NCI-H2227 treated with DMSO at 0.1 percent for 48 hours (cell line): ENCODE measurements at regions not wholly inside any gene's neighbourhood (a gene's known extent, or its start where the extent isn't known, plus 50 kb on each side); places are given as distances from the start of the nearest gene placed in this dataset.
"Not testable (repeated sequence)": the region's sequence is repeated elsewhere in the genome, so short reads cannot be mapped to it uniquely, and the experiment has no call there.

Source experiments
- DNase-seq: peaks from one replicate; lab custom pipeline; 2025; lab: John Stamatoyannopoulos, UW

DNA sequence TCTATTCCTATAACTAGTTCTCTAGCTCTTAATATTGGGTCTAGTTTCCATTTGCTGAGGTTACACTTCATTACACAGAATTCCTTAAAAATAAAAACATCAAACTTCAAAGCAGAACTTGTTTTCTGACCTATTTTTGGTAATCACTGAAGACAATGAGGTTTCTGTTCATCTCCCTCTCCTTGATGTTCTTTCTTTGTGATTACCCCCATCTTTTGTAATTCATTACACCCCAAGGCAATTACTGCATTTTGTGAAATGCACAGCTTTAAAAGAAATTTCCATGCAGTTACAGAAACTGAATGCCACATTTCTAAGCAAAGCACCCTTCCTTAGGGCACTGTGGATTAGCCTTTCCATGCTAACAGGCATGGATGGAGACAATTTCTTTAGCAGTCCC, 363.2 kb upstream of the RND3 start:
- no peak for DNase-seq

DNA sequence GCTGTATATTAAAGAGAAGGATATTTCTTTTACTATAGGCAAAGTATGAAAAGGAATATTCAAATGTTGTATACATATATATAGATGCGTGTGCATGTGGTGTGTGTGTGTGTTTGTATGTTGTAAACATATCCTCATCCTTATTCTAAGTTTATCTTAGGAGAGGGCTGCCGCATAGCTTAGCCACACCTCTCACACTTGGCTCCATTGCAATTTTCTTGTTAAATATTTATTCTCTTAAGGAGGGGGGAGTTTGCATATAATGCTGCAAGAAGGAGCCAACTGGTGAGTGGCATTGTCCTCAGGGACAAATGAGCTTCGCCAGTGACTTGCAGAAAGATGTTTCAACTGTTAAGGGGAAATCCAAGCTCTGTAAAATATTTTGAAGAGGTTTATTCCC, 360.1 kb upstream of the RND3 start:
- DNase-seq = no peak

DNA sequence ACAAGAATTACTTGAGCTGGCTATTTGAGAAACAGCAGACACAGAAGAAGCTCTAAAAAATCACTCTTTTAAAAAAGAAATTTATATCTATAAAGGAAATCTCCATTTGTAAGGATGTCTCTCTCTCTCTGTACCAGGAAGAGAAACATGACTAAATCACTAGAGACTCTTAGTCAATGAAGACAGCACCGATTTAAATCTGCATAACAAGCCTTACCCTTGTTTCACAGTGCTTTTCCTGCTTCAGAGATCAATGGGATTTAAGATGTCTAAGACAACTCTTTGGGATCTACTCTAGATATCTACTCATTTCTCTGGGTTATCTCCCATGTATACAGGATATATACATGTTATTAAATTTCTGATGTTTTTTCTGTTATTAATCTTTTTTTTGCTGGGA, 359.2 kb upstream of the RND3 start:
- no peak for DNase-seq

DNA sequence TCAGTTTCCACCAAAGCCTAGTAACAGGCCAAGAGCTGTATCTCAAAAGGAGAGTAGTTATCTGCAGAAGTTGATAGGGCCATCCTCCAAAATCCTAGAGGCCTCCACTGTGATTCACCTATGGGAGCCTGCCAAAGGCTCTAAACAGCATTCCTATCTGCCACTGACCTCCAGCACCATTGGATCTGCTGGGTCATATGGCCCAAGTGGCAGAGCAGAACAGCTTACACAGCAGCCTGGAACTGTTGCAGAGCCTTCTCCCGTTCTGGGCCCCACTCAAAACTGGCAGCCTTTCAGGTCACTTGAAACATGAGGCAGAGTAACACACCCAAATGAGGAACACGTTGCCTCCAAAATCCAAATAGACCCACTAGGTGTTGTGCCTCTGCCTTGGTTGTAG, 345.2 kb upstream of the RND3 start:
- DNase-seq = no peak

DNA sequence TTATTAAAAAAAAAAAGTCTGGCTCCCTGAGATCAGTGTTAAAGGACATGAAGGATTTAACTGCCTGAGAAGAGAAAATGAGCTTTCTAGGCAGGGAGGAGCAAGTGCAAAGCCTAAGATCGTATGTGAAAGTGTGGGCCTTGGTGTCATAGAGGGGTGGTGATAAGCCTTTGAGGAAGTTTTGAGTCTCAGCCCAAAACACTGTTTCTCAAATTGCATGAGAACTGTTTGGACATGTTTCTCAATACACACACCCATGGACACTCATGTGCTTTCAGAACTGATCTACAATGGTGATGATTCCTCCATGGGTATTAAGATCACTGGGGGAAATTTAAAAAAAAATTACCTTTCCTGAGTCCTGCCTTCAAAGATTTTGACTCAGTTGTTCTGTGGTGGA, 336.7 kb upstream of the RND3 start:
- DNase-seq = no peak

DNA sequence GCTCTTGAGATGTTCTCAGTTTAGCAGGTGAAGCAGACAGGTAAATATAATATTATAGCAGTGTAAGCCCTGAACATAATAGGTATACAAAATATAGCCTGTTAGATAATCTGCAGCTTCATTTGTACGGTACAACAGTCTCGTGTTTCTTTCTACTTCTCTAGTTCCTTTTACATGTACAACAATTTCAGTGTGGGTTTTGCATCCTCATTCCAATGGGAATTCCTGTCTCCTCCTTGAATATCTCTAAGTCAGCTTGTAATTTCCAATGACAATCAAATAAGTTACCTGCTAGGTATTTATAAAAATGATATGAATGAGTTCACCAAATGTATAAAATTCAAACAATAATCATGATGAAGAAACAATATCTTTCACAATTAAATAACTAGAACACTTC, 330.0 kb upstream of the RND3 start:
- DNase-seq = no peak

DNA sequence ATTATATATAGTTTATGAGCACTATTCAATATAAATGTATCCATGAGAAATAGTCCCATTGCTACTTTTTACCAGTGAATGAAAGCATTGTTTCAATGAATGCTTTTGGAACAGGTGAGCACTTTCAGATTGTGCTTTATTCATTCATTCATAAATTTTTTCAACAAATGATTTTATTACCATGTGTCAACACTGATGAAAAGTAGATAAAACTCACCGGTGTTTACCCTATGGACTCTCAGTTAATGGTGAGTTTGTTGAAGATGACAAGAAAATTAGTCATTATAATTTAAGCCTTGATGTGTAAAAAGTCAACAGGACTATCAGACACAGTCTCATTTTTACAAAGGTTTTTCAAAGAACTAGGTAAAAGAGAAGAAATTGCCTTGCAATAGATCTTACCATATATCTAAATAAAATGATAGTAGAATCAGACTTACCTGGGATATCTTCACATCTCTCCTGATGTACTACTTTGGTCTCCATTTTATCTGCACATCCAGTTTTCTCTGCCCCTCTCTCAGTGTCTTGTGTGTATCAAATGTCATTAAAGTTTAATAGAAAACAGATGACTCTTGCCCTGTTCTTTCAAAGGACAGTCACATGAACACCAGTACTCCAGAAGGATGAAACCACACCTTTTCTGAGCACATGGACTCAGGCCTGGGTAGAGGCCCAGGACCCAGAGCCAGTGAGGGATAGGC, 325.3 kb upstream of the RND3 start:
- no peak for DNase-seq

DNA sequence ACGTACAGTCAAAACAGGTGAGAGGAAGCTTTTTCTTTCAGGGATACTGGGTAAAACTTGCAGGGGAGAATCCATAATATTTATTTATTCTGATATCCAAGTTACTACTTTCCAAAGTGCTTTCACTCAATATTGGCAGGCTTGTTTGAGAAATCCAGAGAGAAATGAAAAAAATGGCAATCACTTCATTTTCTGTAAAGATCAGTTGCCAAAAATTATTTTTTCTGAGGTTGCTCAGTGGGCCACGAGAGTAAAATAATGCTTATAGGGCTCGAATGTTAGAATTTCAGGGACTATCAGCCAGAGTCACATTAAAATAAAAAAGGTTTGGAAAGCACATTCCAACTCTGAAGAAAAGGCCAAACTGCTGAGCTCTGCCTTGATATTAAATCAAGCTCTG, 324.6 kb upstream of the RND3 start:
- DNase-seq = no peak

DNA sequence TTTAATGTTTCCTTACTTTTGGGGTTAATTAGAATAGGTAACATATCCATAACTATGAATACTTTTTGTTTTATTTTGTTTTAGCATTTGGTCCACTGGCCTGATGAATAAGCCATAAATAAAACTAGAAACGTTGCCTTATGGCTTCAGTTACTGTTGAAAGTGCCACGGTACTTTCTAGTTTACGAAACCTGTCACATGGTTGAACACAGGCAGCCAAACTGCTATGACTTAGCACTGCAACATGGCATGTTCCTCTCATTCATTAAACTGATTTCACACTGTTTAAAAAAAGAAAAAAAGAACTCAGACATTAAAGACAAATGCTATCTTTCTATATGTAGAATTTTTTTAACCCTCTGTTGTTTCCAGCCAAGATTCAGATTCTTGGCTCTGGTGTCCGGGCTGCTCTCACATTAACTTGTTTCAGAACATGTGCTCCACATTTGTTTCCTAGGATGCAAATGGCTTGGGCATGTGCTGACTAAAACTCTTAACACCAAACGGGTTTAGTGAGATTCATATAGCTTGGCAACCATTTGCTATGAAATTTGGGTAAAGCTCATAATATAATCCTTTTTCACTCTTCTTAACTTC, 323.9 kb upstream of the RND3 start:
- no peak for DNase-seq

DNA sequence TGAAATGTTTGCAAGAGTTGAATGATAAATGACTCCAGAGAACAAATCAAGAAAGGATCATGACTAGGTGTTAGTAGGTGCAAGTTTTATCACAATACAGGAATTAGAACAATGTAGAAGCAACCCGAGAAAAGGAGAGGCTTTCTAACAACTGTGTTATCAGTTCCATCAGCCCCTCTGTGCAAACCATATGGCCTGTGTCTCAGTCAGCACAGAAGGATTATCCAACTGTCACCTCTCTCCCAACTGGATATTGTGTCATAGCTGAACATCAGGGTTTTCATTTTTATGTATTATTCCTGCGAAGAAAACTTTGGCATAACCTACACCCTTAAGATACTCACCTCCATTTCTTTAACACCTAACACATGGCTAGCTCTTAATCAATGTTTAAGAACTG, 321.6 kb upstream of the RND3 start:
- DNase-seq = no peak

DNA sequence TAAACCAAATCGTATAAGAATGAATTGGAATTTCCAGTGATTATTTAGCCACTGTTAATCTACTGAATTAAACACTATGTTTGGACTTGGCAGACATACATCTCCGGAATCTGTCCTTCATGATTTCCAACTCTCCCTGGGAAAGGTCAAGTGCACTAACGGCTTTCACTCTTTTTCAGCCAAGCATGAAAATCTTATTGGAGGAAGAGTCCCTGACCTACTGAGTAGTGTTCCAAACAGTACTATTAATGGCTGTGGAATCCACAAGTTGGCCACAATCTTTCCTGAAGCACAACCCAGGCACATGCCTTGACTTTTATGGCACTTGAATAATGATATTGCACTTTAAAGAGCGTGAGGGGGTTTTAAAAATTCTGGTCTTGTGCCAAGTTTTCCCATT, 318.9 kb upstream of the RND3 start:
- DNase-seq = no peak

DNA sequence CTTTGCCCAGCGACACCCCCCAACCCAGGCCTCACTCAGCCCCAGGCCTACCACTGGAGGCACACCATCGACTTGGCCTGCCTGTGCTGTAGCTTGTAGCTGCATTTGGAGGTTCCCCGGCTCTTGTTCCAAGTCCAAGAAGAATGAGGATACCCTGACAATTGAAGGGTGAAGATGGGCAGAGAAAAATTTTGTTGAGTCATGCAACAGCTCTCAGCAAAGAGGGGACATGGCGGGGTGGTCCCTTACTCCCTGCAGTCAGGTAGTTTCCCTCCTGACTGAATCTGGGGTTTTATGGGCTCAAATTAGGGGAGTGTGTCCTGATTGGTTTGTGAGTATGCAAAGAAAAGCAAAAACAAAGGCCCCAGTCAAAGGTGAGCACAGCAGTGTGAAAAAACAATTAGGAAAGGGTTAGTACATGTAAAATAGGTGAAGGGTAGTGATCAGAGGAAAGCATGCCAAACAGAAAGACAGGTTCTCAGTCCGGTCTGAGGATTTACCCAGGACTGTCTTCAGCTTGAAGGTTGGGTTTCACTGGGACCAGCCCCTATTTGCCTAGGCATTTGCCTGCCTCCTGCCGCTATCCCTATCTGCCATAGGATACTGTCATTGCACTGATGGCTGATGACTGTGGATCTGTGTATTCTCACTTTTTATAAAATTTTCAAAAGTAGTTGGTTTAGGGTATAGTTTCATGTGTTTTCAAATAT, 316.4 kb upstream of the RND3 start:
- no peak for DNase-seq

DNA sequence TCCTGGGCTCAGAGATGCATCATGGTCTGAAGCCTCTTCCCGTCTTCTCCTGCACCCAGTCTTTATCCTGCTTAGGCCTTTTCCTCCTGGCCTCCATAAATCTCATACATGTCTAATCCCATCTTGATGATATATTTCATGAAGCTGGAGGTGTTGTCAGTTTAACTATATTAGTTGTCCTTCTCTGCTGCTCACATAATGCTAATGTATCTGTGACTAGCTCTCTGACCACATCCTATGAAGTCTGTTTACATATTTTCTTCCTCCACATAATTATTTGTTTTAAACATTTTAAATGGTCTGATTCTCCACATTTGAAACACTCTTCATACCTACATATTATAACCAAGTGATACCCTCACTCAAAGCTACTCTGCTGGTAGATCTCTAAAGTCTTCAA, 315.2 kb upstream of the RND3 start:
- no peak for DNase-seq

DNA sequence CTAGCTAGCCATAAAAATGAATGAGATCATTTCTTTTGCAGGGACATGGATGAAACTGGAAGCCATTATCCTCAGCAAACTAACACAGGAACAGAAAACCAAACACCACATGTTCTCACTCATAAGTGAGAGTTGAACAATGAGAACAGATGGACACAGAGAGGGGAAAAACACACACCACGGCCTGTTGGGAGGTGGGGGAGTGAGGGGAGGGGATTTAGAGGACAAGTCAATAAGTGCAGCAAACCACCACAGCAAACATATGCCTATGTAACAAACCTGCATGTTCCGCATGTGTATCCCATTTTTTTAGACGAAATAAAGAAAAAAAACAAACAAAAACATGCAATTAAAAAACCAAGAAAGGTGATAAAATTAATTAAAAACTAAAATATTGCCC, 308.8 kb upstream of the RND3 start:
- DNase-seq = not testable (repeated sequence)

DNA sequence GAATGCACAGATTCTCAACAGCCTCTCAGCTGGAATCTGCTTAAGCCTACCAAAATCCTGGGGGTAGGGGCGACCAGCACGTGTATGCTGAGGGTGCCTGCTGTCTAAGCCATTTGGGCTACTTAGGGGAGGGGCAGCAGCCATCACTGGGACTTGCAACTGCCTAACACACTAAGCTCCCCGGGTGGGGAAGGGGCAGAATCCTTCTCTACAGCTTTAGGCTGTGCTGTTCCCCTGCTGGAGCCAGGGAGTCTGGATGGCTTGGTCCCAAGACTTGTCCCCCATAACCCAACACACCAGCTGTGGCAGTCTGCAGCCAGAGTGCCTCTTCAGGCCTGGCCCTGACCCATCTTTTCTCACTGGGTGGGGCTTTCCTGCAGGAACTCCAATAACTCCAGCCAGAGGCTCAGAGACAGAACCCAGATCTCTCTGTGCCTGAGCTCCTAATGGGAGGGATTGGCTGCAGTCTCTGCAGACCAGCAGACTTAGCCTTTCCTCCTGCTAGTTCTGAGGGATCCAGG, 305.4 kb upstream of the RND3 start:
- DNase-seq = no peak

DNA sequence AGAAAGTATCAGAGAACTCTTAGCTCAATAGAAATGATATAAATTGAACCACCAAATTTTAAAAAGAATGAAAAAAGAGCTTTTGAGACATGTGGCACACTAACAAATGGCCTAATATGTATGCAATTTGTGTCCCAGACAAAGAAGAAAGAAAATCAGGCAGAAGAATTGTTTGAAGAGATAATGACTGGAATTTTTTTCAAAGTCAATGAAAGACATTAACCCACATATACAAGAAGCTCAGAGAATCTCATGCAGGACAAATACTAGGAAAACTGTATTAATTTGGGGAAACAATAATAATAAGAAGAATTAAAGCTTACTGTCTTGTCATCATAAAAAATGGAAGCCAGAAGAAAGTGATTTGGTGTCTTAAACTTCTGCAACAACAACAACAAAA, 304.1 kb upstream of the RND3 start:
- DNase-seq = no peak

DNA sequence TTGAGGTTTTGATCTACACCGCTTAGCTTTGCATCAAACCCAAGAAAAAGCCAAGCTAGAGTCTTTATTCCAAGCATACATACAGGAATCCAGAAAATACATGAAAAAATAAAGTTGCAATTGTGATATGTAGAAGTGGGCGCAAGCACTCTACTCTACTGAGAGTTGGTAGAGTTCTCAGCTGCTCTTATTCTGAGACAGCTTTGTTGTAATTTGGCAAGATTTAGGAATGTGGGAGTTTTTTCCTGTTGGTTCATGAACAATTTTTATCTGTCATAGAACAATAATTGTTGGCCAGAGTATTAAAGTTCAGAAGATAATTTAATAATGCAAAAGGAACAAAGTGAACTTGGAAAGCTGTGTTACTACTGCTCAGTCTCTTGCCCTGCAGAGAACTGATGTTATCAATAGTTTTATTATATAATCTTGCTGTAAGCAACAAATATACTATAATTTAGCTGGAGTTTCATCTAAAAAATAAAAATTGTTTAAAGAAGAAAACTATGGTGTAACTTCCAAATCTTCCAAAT, 302.0 kb upstream of the RND3 start:
- no peak for DNase-seq

DNA sequence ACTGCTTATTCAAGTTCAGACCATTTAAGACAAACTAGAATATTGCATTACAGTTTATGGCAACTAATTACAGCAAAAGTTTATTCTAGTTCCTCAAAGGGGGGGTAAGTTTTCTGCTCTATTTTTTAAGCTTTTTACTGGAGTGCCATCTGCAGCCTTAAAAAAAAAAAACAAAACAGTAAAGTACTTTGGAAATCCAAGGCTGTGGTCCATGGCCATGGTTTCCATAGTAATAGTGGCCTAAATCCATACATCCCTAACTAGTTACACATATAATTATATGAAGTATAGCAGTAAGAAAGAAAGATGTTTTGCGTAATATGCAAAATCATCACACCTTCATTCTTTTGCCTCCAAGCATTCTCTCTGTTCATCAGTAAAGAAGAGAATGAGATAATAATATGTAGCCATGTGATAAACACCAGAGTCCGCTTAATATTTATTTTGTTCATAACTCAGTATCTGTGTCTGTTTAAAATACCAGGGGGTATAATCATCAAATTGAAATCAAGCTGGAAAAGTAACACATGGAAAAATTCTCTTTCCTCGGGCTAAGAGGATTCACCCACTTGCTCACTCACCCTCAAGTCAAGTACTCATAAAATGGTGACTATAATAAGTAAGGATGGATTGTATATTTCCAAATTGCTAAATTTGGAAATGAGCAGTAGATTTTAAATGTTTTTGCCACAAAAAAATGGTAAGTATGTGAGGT, 301.1 kb upstream of the RND3 start:
- DNase-seq = no peak

DNA sequence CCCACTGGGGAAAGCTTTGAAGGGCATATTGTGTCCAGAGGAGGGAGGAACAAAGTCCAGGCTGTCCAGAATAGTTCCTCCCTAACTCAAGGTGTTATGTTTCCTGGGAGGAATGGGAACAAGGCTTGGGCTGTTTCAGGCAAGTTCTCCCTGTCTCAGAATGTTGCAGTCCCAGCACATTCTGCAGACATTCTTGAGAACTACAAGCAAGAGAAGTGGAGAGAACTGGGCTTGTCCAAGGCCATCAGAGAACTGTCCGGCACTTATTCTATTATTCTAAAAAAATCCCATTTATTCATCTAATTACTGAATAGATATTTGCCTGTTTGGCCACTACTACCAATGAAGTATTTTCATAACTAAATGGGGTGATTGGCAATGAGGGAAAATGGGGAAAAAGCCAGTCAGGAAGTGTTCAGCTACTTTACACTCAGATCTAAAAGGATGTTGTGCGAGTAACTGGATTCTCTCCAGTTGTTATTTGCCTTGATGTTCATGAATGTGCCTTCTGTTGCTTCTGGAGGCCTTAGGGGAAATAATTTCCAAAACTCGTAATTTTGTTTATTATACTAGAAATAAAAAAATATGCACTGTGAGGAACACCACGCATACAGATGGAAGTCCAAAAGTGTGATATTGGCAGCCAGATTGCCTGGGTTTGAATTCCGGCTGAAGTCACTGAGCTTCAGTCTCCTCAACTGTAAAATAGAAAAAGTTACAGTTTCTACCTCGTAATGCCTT, 300.1 kb upstream of the RND3 start:
- no peak for DNase-seq

DNA sequence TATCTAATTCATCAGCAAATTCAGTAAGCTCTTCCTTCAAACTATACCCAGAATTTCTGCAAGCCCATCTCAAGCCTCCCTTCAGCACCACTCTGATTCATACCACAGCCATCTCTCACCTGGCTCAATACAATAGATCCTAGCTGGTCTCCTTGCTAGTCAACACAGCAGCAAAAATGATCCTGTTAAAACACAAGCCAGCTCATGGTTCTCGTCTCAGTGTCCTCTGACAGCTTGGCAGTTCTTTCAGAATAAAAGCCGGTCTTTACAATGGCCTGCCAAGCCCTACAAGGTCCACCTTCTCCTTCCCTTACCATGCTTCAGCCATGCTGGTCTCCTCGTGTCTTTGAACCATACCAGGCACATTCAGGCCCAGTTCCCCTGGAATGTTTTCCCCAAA, 296.9 kb upstream of the RND3 start:
- no peak for DNase-seq

DNA sequence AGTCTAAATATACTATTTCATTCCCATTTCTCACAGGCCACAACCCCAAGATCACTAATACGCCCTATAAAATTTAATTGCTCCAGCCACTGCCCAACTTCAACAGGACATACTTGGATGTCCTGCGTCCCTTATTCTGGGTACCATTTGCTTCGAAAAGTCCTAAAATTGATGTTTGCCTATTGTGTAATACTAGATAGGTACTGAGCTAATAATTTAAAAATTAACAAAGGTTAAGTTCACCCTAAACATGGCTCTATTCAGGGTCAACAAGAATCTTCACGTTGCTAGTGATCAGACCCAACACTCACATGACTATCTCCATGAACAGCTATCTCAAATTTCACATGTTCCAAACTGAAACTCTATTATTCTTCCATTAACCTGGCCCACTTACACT, 296.4 kb upstream of the RND3 start:
- DNase-seq = no peak

DNA sequence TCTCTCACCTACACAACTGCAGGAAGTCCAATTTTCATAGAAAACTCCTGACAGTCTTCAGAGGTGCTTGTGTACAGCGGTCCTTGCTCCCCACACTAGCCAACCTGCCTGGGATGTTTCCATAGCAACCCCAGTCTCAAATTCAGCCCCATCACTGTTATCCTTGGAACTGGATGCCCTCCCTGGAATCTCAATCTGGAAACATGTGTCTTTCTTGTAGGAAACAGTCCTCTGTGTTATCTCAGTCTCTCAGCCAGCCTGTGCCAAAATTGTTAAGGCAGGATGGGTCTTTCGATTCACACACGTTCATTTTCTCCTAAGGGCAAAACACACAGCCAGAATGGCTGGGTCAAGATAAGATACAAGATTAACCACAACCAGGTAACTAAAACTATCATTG, 295.5 kb upstream of the RND3 start:
- DNase-seq = no peak
